Inferior parietal cortex (tissue), 1 donor: ENCODE measurements at regions not wholly inside any gene's neighbourhood (a gene's known extent, or its start where the extent isn't known, plus 50 kb on each side); places are given as distances from the start of the nearest gene placed in this dataset.

ENCODE experiments used
- DNase-seq: peaks from one replicate; pipeline ENCODE4 v3.0.0-alpha.2; 2016; ENCODE audit errors: extremely low spot score

DNA sequence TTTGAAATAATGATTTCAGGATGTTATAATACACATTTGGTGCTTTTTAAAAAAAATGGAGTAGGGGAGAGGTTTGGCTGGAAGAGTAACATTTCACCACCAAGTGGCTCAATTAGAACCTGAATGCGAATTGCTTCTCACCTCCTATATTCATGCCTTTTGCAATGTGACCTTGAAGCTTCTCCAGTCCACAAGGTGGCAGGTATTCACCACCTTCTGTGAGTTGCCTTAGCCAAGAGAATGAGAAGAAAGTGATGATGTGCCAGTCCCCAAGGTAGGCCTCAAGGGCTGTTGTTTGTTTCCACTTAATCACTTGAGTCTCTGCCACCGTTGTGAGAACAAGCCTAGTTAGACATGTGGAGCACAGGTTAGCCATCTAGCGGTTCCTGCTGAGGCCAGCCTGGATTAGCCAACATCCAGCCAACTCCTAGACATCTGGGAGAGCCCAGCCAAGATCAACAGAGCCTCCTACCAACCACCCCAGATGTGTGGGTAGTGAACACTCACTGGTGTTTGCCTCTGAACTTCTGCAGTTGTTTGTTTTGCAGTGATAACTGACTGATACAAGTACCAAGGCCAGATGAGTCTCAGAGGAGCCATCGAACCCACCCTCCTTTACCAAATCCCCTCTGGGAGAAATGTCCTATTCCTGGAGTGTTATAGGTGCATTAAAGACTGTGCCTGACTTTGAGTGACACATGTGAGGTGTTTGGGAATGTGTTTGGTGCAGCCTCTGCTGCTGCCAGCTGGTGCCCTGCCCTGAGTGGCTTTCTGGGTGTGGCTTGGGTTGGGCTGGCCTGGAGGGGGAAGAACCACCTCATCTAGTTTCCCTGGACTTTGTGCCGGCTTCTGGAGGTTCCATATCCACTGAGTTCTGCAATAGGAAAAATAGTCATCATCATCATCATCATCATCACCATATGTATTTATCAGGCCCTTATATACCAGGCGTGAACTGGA, 132.5 kb upstream of the RFLNA start:
- no peak for DNase-seq

- no peak for DNase-seq
Measured at GRCh38 chr12:124165695-124166094, 129.2 kb upstream of the RFLNA start.

DNA sequence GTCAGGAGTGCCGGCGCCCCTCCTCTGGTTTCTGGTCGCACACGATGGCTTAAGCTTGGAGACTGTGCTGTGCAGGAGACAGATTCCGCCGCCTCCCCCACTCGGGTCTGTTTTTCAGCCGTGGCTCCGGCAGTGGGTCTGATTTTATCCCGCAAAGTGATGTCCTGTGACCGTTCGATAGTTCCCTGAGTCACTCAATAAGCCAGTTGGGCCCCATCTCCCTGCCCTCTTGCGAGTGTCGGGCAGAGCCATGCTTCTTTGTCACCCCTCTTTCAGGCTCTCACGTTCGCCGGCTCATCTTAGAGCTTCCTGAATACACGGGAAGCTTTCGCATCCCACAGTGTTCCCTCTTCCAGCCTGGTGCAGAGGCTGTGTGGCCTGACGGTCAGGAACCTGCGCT, 127.8 kb upstream of the RFLNA start:
- no peak for DNase-seq

DNA sequence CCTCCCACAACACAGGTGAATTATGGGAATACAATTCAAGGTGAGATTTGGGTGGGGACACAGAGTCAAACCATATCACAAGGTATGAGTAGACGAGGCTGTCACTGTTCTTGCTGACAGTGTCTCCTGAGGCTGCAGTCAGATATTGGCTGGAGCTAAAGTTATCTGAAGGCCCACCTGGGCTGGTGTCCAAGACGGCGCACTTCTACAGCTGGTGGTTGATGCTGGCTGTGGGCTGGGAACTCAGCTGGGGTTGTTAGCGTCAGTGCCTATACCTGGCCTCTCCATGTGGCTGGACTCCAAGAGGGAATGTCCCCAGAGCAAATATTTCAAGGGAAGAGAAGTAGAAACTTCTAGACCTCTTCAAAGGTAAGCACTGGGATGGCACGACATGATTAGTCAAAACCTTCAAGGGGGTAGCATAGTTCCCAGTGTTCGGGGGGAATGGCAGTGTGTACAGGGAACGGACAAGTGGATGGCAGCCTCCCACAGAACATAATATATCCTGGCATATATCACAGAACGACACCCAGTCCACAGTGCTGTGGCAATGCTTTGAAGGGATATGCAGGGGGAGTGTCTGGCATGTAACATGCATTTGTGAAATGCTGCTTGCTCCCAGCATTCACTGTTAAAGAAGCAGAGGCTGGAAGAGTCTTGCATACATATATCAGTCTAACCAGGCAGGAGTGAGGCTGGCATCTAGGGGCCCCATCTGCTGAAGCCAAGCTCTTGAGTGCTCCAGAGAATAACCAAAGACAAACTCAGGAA, 126.7 kb upstream of the RFLNA start:
- DNase-seq, result no peak

DNA sequence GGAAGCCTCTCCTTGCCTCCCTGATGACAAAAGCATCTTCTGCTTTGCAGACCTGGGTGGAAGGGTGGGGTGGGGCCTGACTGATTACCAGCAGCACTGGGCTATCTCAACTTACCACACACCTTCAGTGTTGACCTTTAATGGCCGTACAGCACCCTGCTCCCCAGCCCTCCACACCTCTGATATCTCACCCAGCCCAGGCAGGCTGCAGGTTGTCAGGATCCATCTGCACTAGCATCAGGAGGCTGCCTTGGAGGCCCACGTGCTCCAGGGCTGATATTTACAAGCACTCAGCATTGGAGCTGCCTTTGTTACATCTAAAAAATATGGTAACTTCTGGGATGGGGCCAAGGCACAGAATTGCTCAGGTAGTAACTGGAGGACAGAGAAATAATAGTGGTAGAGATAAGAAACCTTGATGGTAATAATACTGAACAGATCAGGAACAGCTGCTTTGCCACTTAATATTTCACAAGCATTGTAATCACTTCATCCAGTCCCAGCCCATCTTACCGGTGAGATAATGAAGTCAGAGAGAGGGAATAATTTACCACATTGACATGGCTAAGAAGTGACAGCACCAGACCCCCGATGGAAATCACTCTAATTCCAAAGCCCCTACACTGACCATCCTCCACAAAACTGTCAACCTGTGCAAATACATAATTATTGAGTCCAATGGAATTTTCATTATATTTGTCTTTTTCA, 125.2 kb upstream of the RFLNA start:
- DNase-seq, result no peak

DNA sequence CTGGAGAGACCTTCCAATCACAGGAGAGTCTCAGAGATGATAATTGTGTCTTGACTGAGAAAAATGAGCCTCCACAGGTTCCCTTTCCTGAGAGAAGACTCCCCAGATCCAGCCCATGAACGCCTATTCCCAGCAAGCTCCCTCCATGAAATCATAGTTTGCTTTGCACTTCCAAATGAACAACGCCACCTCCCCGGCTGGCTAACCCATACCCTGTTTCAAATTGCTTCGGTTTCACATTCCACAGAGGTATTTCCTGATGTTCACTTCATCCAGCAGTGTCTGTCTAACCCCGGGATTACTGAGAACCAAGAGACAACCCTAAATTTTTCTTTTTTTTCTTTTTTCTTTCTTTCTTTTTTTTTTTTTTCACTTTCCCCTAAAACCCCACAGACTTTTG, 124.1 kb upstream of the RFLNA start:
- no peak for DNase-seq

DNA sequence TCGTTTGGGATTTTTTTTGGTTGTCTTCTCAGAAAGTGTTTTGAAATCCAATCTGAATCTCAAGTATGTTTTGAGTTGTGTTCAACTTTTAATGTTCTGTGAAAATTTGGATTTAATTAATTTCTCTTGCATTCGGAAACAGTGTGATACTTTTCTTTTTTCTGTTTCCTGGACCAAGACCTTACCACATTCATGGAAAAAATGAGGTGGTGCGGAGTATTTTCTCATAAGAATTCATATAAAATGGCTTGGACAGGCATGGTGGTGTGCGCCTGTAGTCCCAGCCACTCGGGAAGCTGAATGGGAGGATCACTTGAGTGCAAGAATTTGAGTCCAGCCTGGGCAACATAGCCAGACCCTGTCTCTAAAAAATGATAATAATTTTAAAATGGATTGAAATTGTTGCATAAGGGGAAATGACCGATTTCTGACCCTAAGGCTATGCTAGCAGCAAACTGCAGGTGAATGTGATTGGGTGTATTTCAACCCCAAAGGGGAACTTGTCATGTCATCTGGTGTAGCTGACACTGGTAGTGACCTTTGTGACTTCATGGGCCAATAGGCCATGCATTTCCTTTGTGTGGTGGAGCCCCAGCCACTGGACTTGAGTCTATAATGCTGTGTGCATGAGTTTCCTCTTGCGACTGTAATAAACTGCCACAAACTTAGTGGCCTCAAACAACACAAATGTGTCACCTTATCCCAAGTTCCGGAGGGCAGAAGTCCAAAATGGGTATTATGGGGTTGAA, 123.5 kb upstream of the RFLNA start:
- DNase-seq, result no peak

- no peak for DNase-seq
Measured at GRCh38 chr12:124172636-124173035, 122.3 kb upstream of the RFLNA start.

GRCh38 chr12:124173692-124174091, 121.2 kb upstream of the RFLNA start:
- no peak for DNase-seq

DNA sequence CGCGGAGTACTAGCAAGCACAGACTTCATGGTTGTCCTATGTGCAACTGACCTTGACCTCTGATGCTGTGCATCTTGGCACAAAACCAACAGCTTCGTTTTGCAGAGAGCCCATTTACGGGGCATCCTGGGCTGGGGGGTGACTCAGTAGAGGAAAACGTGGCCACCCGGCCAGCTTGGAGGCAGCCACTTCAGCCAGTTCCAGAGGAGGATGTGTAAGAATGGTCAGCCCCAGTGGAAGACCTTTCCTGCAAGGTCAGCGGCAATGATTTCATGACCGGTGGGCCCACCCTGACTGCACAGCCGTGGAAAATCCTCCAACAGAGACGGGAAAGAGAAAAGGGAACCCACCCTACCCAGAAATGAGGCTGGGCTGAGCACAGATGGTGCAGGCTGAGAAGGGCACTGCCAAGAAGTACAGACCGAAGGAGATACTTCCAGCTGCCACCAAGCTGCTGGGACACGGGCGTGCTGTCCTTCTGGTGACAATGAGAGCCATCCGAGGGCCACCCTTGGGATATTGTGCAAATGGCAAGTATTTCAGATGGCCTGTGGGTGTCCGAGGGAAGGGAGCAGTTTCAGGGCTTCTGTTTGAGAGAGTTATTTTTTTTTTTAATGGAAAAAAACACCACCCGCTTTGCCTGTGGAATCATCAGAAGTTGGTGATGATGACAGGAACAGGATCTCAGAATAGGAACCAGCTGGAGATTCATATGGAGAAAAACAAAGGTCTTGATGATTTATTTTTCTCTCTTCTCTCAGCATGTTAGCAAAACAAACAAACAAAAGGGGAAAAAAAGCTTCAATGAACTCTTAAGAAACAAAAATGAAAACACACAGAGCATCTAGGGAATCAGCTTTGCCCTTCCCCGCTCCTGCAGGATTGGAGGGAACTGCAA, 120.2 kb upstream of the RFLNA start:
- DNase-seq, result no peak

GRCh38 chr12:124175704-124176103, 119.2 kb upstream of the RFLNA start:
- no peak for DNase-seq

- DNase-seq, result no peak
Measured at GRCh38 chr12:124177276-124177950, 117.5 kb upstream of the RFLNA start.

- DNase-seq, result no peak
Measured at GRCh38 chr12:124177951-124178316, 117.0 kb upstream of the RFLNA start.

DNA sequence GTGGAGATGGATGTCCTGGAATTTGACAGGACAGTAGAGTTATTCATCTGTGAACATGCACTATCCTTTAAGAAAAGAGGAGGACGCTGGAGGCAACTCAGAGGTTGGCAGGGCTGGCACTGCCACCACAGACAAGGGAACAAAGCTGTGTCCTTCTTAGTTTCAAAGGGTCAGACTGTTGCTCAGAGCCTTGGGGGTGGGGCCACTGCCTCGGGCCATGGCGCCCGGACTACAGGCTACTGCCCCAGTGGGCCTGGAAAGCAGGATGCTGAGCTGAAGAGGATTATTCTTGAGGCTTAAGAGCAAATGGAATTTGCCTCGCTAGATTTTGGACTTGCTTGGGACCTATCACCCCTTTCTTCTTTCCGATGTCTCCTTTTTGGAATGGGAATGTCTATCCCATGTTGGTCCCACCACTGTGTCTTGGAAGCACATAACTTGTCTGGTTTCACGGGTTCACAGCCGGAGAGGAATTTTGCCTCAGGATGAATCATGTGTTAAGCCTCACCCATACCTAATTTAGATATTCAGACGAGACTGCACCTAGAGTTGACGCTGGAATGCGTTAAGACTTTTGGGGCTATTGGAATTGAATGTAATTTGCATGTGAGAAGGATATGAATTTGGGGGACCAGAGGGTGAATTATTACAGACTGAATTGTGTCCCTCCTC, 114.8 kb upstream of the RFLNA start:
- DNase-seq, result no peak

DNA sequence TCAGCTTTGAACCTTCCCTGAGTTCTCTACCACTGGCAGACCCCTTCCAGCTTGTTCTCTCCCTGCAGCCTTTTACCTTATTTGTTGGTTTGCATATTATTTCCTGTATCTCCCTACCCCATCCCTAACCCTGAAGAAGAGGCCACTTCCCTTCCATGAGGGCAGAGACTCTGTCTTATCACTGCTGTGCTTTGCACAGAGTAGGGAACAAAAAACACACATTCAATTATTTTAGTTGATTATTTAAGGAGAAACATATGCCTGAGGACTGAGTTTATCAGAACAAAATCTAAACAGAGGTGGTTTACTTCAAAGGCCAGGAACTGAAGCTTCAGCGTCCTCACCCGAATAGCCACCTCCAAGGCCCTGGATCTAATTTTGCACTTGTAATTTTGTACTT, 111.7 kb upstream of the RFLNA start:
- DNase-seq, result no peak

DNA sequence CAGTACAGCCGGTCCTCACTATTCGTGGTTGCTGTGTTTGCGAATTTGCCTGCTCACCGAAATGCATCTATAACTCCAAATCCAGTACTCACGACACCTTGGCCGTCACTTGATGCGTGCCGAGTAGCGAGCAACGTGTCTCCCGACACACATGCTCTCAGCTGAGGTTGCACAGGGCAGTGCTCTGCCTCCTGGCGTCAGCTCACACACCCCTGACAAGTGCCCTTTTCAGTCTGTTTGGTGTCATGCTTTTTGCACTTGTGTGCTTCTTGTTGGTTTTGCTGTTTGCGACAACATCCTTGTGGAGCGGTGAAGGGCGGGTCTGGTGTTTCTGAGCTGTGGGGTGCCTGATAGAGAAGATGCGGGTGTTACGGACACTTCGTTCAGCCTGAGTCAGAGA, 110.4 kb upstream of the RFLNA start:
- DNase-seq, result no peak

- DNase-seq, result no peak
Measured at GRCh38 chr12:124185971-124186686, 108.8 kb upstream of the RFLNA start.

DNA sequence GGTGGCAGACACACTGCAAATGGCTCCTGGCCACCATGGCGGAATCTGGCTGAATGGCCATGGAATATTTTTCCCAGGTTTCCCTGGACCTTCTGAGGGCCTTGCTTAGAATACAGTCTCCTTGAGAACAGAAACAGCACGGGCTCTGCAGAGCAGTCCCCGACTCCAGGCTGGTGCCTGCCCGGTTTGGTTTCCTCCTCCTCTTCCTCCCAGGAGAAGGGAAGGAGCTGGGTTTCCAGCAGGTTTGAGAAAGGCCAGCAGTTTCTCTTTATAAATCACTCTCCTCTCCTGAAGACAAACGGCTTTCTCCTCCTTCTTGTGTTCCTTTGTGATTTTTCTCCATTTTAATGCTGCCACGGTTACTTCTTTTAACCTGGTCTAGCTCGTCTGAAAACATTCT, 106.8 kb upstream of the RFLNA start:
- DNase-seq, result no peak
